Brain microvascular endothelial cell (primary cell): ENCODE measurements at regions not wholly inside any gene's neighbourhood (a gene's known extent, or its start where the extent isn't known, plus 50 kb on each side); places are given as distances from the start of the nearest gene placed in this dataset.

Source experiments
- DNase-seq: peaks from one replicate; pipeline ENCODE4 v3.0.0-alpha.2; 2020
- H3K27ac ChIP-seq: fragments of 250-450 bp; sonication (Bioruptor Pico); 2 replicates; pipeline ENCODE4 v1.5.1; 2020; ENCODE audit warnings: mild to moderate bottlenecking, moderate library complexity
- H3K27me3 ChIP-seq: fragments of 250-450 bp; sonication (Bioruptor Pico); replicated peaks from 2 replicates; pipeline ENCODE4 v1.5.1; 2020; ENCODE audit warnings: mild to moderate bottlenecking
- H3K36me3 ChIP-seq: fragments of 250-450 bp; sonication (Bioruptor Pico); replicated peaks from 2 replicates; pipeline ENCODE4 v1.5.1; 2020; ENCODE audit warnings: mild to moderate bottlenecking
- H3K4me3 ChIP-seq: 2 replicates; pipeline ENCODE4 v1.5.1; 2011; ENCODE audit warnings: low read depth, mild to moderate bottlenecking, control low read depth, low read length, moderate library complexity
- CTCF ChIP-seq: IDR thresholded peaks from 2 replicates; pipeline ENCODE4 v1.5.1; 2011; ENCODE audit warnings: low read depth, mild to moderate bottlenecking, moderate library complexity, low read length, control low read depth, inconsistent platforms; ENCODE audit errors: missing control alignments
- in situ Hi-C: cut with HindIII; loops from 2 replicates; pipeline ENCODE4 v1.10.0; 2017; ENCODE audit warnings: low sequenced_read_pairs, low pct_ligation_motif_present

DNA sequence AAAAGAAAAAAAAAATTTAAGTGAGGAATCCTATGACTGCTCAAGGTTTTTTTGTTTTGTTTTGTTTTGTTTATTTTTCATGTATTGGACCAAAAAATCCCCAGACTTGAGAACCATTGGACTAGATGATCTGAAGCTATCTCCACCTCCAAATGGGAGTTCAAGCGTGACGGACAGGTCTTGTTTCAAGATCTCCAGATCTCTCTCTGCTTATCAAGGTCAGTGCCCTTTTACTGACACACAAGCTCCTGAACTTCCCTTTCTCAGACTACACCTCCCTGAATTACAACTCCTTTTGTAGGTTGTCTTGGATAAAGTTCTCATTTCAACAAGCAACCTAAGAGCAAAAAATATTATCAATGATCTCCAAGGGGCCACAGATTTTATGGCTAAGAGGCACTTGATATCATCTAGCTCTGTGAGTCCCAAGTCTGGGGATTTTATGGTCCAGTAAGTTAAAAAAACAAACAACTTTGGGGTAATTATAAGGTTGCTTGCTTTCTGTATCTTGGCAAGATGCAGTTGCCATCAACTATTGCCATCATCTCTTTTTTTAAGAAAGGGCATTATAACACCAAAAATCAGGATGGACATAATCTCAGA, 396.0 kb upstream of the ATP5MC3 start:
- no peak for TF ChIP-seq CTCF
- Histone ChIP-seq H3K4me3 (no peak overlapping the region), H3K36me3 (no peaks in the 10 kb centered on the region), H3K27ac (no peak overlapping the region), H3K27me3 (no peaks in the 10 kb centered on the region)
- in situ Hi-C loops = no loop called here
- DNase-seq = no peak

GRCh38 chr2:175576875-175577274, 395.4 kb upstream of the ATP5MC3 start:
- no peak for TF ChIP-seq CTCF
- in situ Hi-C loops = no loop called here
- Histone ChIP-seq H3K27ac (no peak overlapping the region), H3K4me3 (no peak overlapping the region), H3K27me3 (no peaks in the 10 kb centered on the region), H3K36me3 (no peaks in the 10 kb centered on the region)
- DNase-seq = no peak

GRCh38 chr2:175576270-175576669, 394.8 kb upstream of the ATP5MC3 start:
- H3K27me3 ChIP-seq = no peaks in the 10 kb centered on the region
- H3K27ac ChIP-seq = no peak overlapping the region
- DNase-seq = no peak
- TF ChIP-seq CTCF = no peak
- in situ Hi-C loops = no loop called here
- H3K36me3 ChIP-seq = no peaks in the 10 kb centered on the region
- H3K4me3 ChIP-seq = no peak overlapping the region

- in situ Hi-C loops = no loop called here
- TF ChIP-seq CTCF = no peak
- no peak for DNase-seq
- no peak overlapping the region for H3K27ac ChIP-seq
- H3K36me3 ChIP-seq = no peaks in the 10 kb centered on the region
- no peak overlapping the region for H3K4me3 ChIP-seq
- H3K27me3 ChIP-seq = no peaks in the 10 kb centered on the region
These were observed 394.1 kb upstream of the ATP5MC3 start for GRCh38 chr2:175575346-175576258.

GRCh38 chr2:175574069-175574468, 392.6 kb upstream of the ATP5MC3 start:
- no peaks in the 10 kb centered on the region for H3K36me3 ChIP-seq
- H3K27ac ChIP-seq = no peak overlapping the region
- H3K4me3 ChIP-seq = no peak overlapping the region
- no peaks in the 10 kb centered on the region for H3K27me3 ChIP-seq
- no peak for TF ChIP-seq CTCF
- no peak for DNase-seq
- in situ Hi-C loops = no loop called here
